AG09309 (cell line): ENCODE measurements at regions not wholly inside any gene's neighbourhood (a gene's known extent, or its start where the extent isn't known, plus 50 kb on each side); places are given as distances from the start of the nearest gene placed in this dataset.

Source experiments
- DNase-seq: peaks from one replicate; pipeline ENCODE4 v3.0.0-alpha.2; 2010; ENCODE audit warnings: low read depth
- H3K4me3 ChIP-seq: 2 replicates; pipeline ENCODE4 v1.5.1; 2011; ENCODE audit warnings: mild to moderate bottlenecking, low read depth, low read length, moderate library complexity; ENCODE audit not compliant: control insufficient read depth
- CTCF ChIP-seq: IDR thresholded peaks from 2 replicates; pipeline ENCODE4 v1.5.1; 2011; ENCODE audit warnings: mild to moderate bottlenecking, low read depth, low read length, inconsistent platforms; ENCODE audit not compliant: insufficient read depth, control insufficient read depth; ENCODE audit errors: missing control alignments

- H3K4me3 ChIP-seq, result no peak overlapping the region
- DNase-seq, result no peak
- no peak for TF ChIP-seq CTCF
Measured at GRCh38 chr18:11322006-11322405, 172.6 kb upstream of the PIEZO2 start.

DNA sequence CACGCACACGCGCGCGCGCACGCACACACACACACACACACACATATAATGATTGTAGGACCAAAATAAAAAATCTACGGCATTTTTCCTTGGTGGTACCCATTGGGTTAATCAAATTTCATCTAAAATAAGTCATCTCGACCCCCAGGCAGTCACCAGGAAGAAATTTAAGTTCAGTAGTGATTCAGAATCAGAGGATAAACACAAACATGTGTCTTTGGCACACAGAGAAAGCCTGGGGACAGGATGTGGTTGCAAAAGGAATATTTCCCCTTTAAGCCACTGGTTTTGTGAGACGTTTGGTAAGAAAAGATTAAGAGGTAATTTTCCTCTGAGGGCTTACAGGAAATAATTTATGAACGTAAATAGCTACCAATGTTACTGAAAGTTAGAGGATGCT is 171.6 kb upstream of the PIEZO2 start:
- no peak for TF ChIP-seq CTCF
- H3K4me3 ChIP-seq, result no peak overlapping the region
- peak; percentile 68 for DNase-seq

GRCh38 chr18:11316546-11316945 is 167.2 kb upstream of the PIEZO2 start:
- no peak for DNase-seq
- no peak overlapping the region for H3K4me3 ChIP-seq
- TF ChIP-seq CTCF, result no peak

DNA sequence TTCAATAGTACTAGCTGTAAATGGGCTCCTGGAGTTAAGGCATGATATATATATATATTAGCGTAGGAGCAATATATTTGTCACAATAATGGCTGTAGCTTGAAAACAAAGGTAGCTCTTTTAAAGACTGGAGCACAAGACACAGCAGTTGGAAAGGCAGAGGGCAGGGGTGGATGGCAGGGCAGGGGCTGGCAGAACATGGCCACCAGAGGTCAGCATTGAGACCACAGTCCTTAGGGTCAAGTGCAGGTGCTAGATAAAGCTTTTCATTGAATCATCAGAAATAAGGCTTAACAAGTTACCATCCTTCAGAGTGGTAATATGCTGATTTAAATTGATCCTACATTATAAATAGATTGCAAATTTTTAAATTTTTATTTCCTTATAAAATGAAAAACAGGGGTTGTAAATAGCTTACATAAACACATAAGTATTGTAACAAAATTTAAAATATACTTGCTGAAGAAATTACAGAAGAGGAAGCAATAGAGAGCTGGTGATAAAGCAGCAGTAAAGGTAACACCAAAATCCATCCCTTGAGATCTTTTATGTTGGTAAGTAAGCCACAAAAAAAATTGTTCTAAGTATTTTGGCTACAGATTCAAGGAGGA is 161.2 kb upstream of the PIEZO2 start:
- no peak for DNase-seq
- H3K4me3 ChIP-seq, result no peak overlapping the region
- peak; percentile 83 for TF ChIP-seq CTCF

GRCh38 chr18:11309172-11309571 is 159.8 kb upstream of the PIEZO2 start:
- peak; percentile 43 for TF ChIP-seq CTCF
- no peak for DNase-seq
- H3K4me3 ChIP-seq, result no peak overlapping the region

GRCh38 chr18:11308499-11308898 is 159.1 kb upstream of the PIEZO2 start:
- no peak for TF ChIP-seq CTCF
- no peak overlapping the region for H3K4me3 ChIP-seq
- no peak for DNase-seq

DNA sequence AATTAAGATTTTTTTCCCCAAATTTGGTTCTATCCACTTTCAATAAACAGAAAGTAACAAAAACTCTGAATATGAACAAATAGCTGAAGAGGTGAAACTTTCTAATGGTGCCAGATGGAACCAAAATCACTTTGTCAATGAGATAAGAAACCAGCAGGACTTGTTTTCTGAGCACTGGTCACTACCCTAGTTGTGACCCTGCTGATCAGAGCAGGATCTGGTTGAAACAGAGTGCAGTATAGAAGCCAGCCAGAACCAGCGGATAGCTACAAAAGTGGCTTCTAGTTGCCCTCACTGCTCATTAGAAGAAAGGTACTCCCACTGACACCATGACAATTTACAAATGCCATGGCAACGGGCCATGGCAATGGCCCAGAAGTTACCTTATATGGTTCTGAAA is 158.3 kb upstream of the PIEZO2 start:
- no peak overlapping the region for H3K4me3 ChIP-seq
- DNase-seq, result no peak
- TF ChIP-seq CTCF, result no peak
